IPS-NIHi11 (cell line): ENCODE measurements at regions not wholly inside any gene's neighbourhood (a gene's known extent, or its start where the extent isn't known, plus 50 kb on each side); places are given as distances from the start of the nearest gene placed in this dataset.
"Not testable (repeated sequence)": the region's sequence is repeated elsewhere in the genome, so short reads cannot be mapped to it uniquely, and the experiment has no call there.

Experiments
- DNase-seq: peaks from one replicate; pipeline ENCODE4 v3.0.0; 2012; ENCODE audit warnings: mixed read lengths, low spot score

- DNase-seq: no peak
These were observed 61.7 kb upstream of the ZNF469 start for GRCh38 chr16:88320947-88321634.

GRCh38 chr16:88321635-88322499 is 60.9 kb upstream of the ZNF469 start:
- no peak for DNase-seq

- no peak for DNase-seq
These were observed 60.2 kb upstream of the ZNF469 start for GRCh38 chr16:88322500-88322970.

GRCh38 chr16:88323041-88323440 is 59.7 kb upstream of the ZNF469 start:
- DNase-seq: no peak

- DNase-seq: no peak
These were observed 59.0 kb upstream of the ZNF469 start for GRCh38 chr16:88323546-88324330.

GRCh38 chr16:88325087-88325750 is 57.5 kb upstream of the ZNF469 start:
- DNase-seq: no peak

- DNase-seq: no peak
These were observed 56.8 kb upstream of the ZNF469 start for GRCh38 chr16:88325976-88326375.

GRCh38 chr16:88326611-88327485 is 55.9 kb upstream of the ZNF469 start:
- DNase-seq: no peak

- DNase-seq: no peak
These were observed 55.0 kb upstream of the ZNF469 start for GRCh38 chr16:88327561-88328312.

GRCh38 chr16:88328313-88328980 is 54.3 kb upstream of the ZNF469 start:
- no peak for DNase-seq

- no peak for DNase-seq
These were observed 52.7 kb upstream of the ZNF469 start for GRCh38 chr16:88329726-88330700.

GRCh38 chr16:88330971-88331890 is 51.5 kb upstream of the ZNF469 start:
- DNase-seq: no peak

GRCh38 chr16:88331989-88332920 is 50.5 kb upstream of the ZNF469 start:
- no peak for DNase-seq

- not testable (repeated sequence) for DNase-seq
These were observed 49.6 kb upstream of the ZNF469 start for GRCh38 chr16:88332921-88333825.
